ENCODE measurements at regions not wholly inside any gene's neighbourhood (a gene's known extent, or its start where the extent isn't known, plus 50 kb on each side); places are given as distances from the start of the nearest gene placed in this dataset.

DNA sequence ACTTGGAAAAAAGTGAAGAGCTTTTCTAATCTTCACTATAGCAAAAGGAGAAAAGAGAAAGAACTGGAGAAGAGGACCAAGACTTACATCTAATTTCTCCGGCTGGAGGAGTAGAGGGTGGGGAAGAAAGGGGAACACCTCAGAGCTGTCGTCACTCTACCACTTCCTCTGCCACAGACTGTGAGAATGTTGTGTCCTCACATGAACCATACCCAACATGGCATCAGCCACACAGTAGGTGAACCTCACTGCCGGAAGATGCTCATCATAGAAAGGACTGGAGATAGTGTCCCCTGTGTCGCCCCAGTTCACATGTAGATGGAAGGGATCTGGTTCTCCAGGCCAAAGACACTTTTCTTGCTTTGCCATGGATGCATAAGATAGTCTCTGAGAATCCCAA lies 604.4 kb upstream of the NOX3 start:
- dilution Hi-C loops (cut with HindIII; ENCODE audit: low sequenced_read_pairs, unreplicated experiment) (no loop called here), intact Hi-C loops (cut with micrococcal nuclease) (no loop called here), in situ Hi-C loops (cut with MboI; ENCODE audit: low sequenced_read_pairs) (no loop called here)
- Histone ChIP-seq H4K8ac (ENCODE audit: low read depth in 2 of 2, low read length in 2 of 2) (no peak overlapping the region), H2BK120ac (ENCODE audit: low read depth, low read length) (no peak overlapping the region), H4K5ac (ENCODE audit: low read depth, low read length) (no peak overlapping the region), H2BK15ac (ENCODE audit: low read depth, low read length) (no peak overlapping the region), H3K4me3 (ENCODE audit: insufficient read depth, low read depth, low read length) (no peak overlapping the region), H3K56ac (ENCODE audit: extremely low read depth, insufficient read depth, low read length) (no peak overlapping the region; the same call in 1 of the 2 replicates), H2AK5ac (ENCODE audit: low read depth, low read length) (no peak overlapping the region), H3K9me3 (ENCODE audit: control insufficient read depth, insufficient read depth, low read length) (no peaks in the 10 kb centered on the region), H3K18ac (ENCODE audit: low read depth, low read length) (no peak overlapping the region), H3K27ac (ENCODE audit: insufficient read depth, low read length) (no peak overlapping the region), H3K4me1 (ENCODE audit: control insufficient read depth, insufficient read depth, low read length) (no peaks in the 10 kb centered on the region), H3K79me1 (ENCODE audit: low read depth in 1 of 2, low read length in 2 of 2) (no peaks in the 10 kb centered on the region), H3K27me3 (ENCODE audit: control insufficient read depth, insufficient read depth, low read length) (no peaks in the 10 kb centered on the region), H2AK9ac (replicated peaks; ENCODE audit: low read depth, low read length, poor library complexity) (no peak overlapping the region), H2BK20ac (ENCODE audit: low read depth, low read length) (no peak overlapping the region), H3K23ac (ENCODE audit: low read depth, low read length) (no peak overlapping the region), H3K4me2 (ENCODE audit: low read depth, low read length) (no peak overlapping the region), H3K4ac (ENCODE audit: low read depth, low read length) (no peak overlapping the region), H3K36me3 (ENCODE audit: control insufficient read depth, insufficient read depth, low read length) (no peaks in the 10 kb centered on the region), H3K14ac (replicated peaks; ENCODE audit: low read depth, low read length) (no peak overlapping the region), H3K9ac (ENCODE audit: low read depth, low read length) (no peak overlapping the region), H2BK5ac (ENCODE audit: low read depth, low read length, poor library complexity, severe bottlenecking) (no peak overlapping the region), H3K9me1 (ENCODE audit: insufficient read depth, low read length) (no peaks in the 10 kb centered on the region), H4K20me1 (ENCODE audit: insufficient read depth, low read length) (no peaks in the 10 kb centered on the region), H4K91ac (ENCODE audit: insufficient read depth, low read depth, low read length) (no peak overlapping the region), H2AFZ (replicated peaks; ENCODE audit: low read length, poor library complexity) (no peak overlapping the region)
- BruUV-seq (replicated peaks): no TSS peak
- TF ChIP-seq CHD1 (IDR thresholded peaks at IDR 0.05; ENCODE audit: low read depth, low read length) (no peak), RAD21 (IDR thresholded peaks at IDR 0.05; ENCODE audit: low read length) (no peak), POLR2A (IDR thresholded peaks at IDR 0.05; ENCODE audit: low read depth, low read length) (no peak), NFE2L2 (IDR thresholded peaks at IDR 0.05; ENCODE audit: low read depth, low read length) (no peak), USF2 (IDR thresholded peaks at IDR 0.05; ENCODE audit: low read depth, low read length) (no peak), MAFK (IDR thresholded peaks at IDR 0.05; ENCODE audit: low read depth, low read length) (no peak), MXI1 (IDR thresholded peaks at IDR 0.05; ENCODE audit: borderline replicate concordance, low read depth, low read length) (no peak), FOS (IDR thresholded peaks at IDR 0.05; ENCODE audit: low read depth, low read length) (no peak), SMC3 (IDR thresholded peaks at IDR 0.05; ENCODE audit: low read depth, low read length) (no peak), CEBPB (IDR thresholded peaks at IDR 0.05; ENCODE audit: low read depth, low read length) (no peak), RFX5 (IDR thresholded peaks at IDR 0.05; ENCODE audit: low read depth, low read length) (no peak), MAZ (IDR thresholded peaks at IDR 0.05; ENCODE audit: borderline replicate concordance, low read depth, low read length) (no peak), BHLHE40 (IDR thresholded peaks at IDR 0.05; ENCODE audit: low read depth, low read length) (no peak), RCOR1 (IDR thresholded peaks at IDR 0.05; ENCODE audit: insufficient replicate concordance, low read length) (no peak), ELK1 (IDR thresholded peaks at IDR 0.05; ENCODE audit: borderline replicate concordance, low read depth, low read length) (no peak)
- TF ChIP-seq, protein P1, sequence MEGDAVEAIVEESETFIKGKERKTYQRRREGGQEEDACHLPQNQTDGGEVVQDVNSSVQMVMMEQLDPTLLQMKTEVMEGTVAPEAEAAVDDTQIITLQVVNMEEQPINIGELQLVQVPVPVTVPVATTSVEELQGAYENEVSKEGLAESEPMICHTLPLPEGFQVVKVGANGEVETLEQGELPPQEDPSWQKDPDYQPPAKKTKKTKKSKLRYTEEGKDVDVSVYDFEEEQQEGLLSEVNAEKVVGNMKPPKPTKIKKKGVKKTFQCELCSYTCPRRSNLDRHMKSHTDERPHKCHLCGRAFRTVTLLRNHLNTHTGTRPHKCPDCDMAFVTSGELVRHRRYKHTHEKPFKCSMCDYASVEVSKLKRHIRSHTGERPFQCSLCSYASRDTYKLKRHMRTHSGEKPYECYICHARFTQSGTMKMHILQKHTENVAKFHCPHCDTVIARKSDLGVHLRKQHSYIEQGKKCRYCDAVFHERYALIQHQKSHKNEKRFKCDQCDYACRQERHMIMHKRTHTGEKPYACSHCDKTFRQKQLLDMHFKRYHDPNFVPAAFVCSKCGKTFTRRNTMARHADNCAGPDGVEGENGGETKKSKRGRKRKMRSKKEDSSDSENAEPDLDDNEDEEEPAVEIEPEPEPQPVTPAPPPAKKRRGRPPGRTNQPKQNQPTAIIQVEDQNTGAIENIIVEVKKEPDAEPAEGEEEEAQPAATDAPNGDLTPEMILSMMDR (conservative IDR thresholded peaks at IDR 0.05; ENCODE audit: low read depth, low read length): no peak
- DNase-seq: no peak
- no peak for ATAC-seq (ENCODE audit: low read depth)
- CTCF ChIA-PET: interaction anchor here (0.6 kb wide), 1 partner anchor 209 kb away, joined by 4 read pairs; no protein-coding TSS in a partner anchor
- POLR2A ChIA-PET (ENCODE audit: unreplicated experiment): no interaction called here
- WGBS, 2 experiments (ENCODE audit: extremely low coverage in 2 of 2, insufficient read length in 1 of 2): no CpG with 5 or more reads among the region's 4 CpGs
